Hepatocyte (in vitro differentiated cells): ENCODE measurements at regions not wholly inside any gene's neighbourhood (a gene's known extent, or its start where the extent isn't known, plus 50 kb on each side); places are given as distances from the start of the nearest gene placed in this dataset.

Experiments
- DNase-seq: peaks from one replicate; pipeline ENCODE4 v3.0.0-alpha.2; 2016; ENCODE audit warnings: low spot score
- H2AFZ ChIP-seq: fragments of 200-600 bp; sonication (generic); 2 replicates; pipeline ENCODE4 v1.6.0; 2016; ENCODE audit warnings: antibody characterized with exemption, mild to moderate bottlenecking
- H3K27ac ChIP-seq: fragments of 200-600 bp; sonication (generic); 2 replicates; pipeline ENCODE4 v1.5.1; 2016; ENCODE audit warnings: mild to moderate bottlenecking
- H3K27me3 ChIP-seq: fragments of 200-600 bp; sonication (generic); 2 replicates; pipeline ENCODE4 v1.6.1; 2016
- H3K36me3 ChIP-seq: fragments of 200-600 bp; sonication (generic); replicated peaks from 2 replicates; pipeline ENCODE4 v1.5.1; 2016; ENCODE audit warnings: low read depth; ENCODE audit not compliant: insufficient read depth
- H3K4me1 ChIP-seq: fragments of 200-600 bp; sonication (generic); 2 replicates; pipeline ENCODE4 v1.5.1; 2016; ENCODE audit warnings: mild to moderate bottlenecking, moderate library complexity; ENCODE audit not compliant: insufficient read depth
- H3K4me2 ChIP-seq: fragments of 200-600 bp; sonication (generic); 2 replicates; pipeline ENCODE4 v1.6.0; 2016
- H3K4me3 ChIP-seq: fragments of 200-600 bp; sonication (generic); 2 replicates; pipeline ENCODE4 v1.5.1; 2016; ENCODE audit warnings: mild to moderate bottlenecking
- H3K79me2 ChIP-seq: fragments of 200-600 bp; sonication (generic); 2 replicates; pipeline ENCODE4 v1.6.0; 2017; ENCODE audit warnings: mild to moderate bottlenecking
- H3K9me2 ChIP-seq: fragments of 200-600 bp; sonication (generic); replicated peaks from 2 replicates; pipeline ENCODE4 v1.6.0; 2017; ENCODE audit warnings: mild to moderate bottlenecking; ENCODE audit not compliant: insufficient read depth
- H3K9me3 ChIP-seq: fragments of 200-600 bp; sonication (generic); 2 replicates; pipeline ENCODE4 v1.5.1; 2016; ENCODE audit warnings: low read depth, mild to moderate bottlenecking
- H4K20me1 ChIP-seq: fragments of 200-600 bp; sonication (generic); 2 replicates; pipeline ENCODE4 v1.6.0; 2016; ENCODE audit warnings: mild to moderate bottlenecking; ENCODE audit not compliant: insufficient read depth, poor library complexity, severe bottlenecking
- EZH2 ChIP-seq: fragments of 200-600 bp; sonication (generic); IDR thresholded peaks from 2 replicates; pipeline ENCODE4 v1.6.1; 2016; ENCODE audit warnings: antibody characterized with exemption, mild to moderate bottlenecking, borderline replicate concordance
- EZH2phosphoT487 ChIP-seq: fragments of 200-600 bp; sonication (generic); IDR thresholded peaks from one replicate; pipeline ENCODE4 v1.6.1; 2018; ENCODE audit warnings: antibody characterized with exemption, mild to moderate bottlenecking, low read depth, moderate library complexity; ENCODE audit not compliant: unreplicated experiment, severe bottlenecking
- WGBS: methylation state at CpG from one replicate; pipeline ENCODE4 v1.1.6; 2016; ENCODE audit warnings: low lambda C conversion rate; ENCODE audit errors: missing lambda C conversion rate; 5-methylcytosine and 5-hydroxymethylcytosine counted together
- TF ChIP-seq, protein P1 (sequence below): fragments of 200-600 bp; sonication (generic); IDR thresholded peaks from 2 replicates; pipeline ENCODE4 v1.5.1; 2016; ENCODE audit warnings: antibody characterized with exemption, mild to moderate bottlenecking; ENCODE audit not compliant: poor library complexity

DNA sequence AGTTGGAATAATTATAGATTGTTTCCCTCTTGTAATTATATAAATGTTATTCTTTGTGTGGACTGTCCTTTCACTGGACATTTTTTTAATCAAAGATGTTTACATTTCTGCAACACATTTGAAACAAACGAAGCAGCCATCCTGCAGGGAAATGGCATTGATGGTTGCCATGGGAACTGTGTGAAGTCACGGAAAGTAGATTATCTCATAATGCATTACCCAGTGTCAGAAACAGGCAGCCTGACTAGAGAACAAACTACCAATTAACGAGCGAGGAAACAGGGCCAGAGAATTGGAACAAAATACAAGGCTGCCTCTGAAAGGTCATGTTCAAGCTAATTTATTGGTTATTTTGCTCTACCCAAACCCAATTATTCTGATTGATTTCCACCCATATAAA, 96.9 kb upstream of the LARGE1 start:
- H3K9me2 ChIP-seq = no peaks in the 10 kb centered on the region
- H3K4me2 ChIP-seq = no peak overlapping the region
- no peaks in the 10 kb centered on the region for H3K4me1 ChIP-seq
- peaks cover 4% of the 10 kb centered on the region for H3K9me3 ChIP-seq
- TF ChIP-seq EZH2phosphoT487 = no peak
- H3K79me2 ChIP-seq = no peaks in the 10 kb centered on the region
- H3K27me3 ChIP-seq = no peaks in the 10 kb centered on the region
- WGBS = 80% methylated on average over 4 of the region's 4 CpGs
- H3K4me3 ChIP-seq = no peak overlapping the region
- no peaks in the 10 kb centered on the region for H3K36me3 ChIP-seq
- no peak for DNase-seq
- H4K20me1 ChIP-seq = no peaks in the 10 kb centered on the region
- H3K27ac ChIP-seq = no peak overlapping the region
- no peak overlapping the region for H2AFZ ChIP-seq

DNA sequence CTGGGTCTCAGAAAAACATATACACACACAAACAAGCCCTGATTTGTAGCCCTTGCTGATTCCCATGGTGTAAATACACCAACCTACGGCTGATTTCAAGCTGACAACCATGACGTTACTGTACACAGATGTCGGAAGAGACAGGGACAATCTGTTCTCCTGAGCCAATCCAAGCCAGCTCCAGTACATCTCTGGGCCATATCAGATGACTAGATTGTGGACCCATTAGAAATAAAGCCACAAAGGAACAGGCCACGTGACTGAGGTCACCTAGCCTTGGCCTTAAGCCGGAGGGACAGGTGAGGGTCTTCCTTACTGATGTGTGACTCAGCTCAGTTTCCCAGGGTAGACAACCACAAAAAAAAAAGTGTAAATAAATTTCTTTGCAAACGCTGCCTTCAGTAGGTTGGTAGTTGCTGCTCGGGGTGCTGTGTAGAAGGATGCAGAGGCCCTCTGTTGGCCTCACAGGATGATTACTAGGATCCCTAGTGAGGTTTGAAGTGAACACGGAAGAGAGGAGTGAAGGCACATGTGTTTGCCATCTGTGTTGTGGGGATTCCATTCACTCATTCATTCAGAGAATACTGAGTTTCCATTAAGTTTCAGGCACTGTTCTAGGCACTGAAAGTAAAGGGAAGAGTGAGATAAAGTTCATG, 99.0 kb upstream of the LARGE1 start:
- no peak overlapping the region for H3K4me2 ChIP-seq
- H3K36me3 ChIP-seq = no peaks in the 10 kb centered on the region
- 80% methylated on average over 8 of the region's 8 CpGs for WGBS
- H3K27ac ChIP-seq = no peak overlapping the region
- no peak for TF ChIP-seq EZH2phosphoT487
- DNase-seq = no peak
- no peak overlapping the region for H2AFZ ChIP-seq
- no peaks in the 10 kb centered on the region for H3K79me2 ChIP-seq
- no peaks in the 10 kb centered on the region for H3K9me2 ChIP-seq
- no peaks in the 10 kb centered on the region for H4K20me1 ChIP-seq
- no peaks in the 10 kb centered on the region for H3K4me1 ChIP-seq
- H3K4me3 ChIP-seq = no peak overlapping the region
- H3K27me3 ChIP-seq = no peaks in the 10 kb centered on the region
- no peaks in the 10 kb centered on the region for H3K9me3 ChIP-seq

DNA sequence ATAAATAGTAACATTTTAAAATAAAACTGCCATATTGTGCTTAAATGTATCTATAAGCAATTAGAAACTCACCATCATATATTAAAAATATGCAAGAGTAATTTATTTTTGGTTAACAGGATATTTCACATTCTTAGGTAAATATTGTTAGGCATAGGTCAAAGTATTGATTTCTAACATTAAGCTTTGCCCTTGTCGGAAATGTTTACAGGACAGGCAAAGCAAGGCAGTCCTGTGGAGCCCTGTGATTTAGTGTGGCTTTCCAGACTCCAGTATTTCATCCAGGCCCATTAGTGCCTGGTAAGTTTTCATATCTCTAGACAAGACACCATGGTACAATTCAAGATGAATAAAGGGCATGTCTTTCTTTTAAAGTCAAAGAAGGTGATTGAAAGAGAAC, 114.9 kb upstream of the LARGE1 start:
- Histone ChIP-seq H2AFZ (no peak overlapping the region), H3K4me1 (no peaks in the 10 kb centered on the region), H3K4me3 (no peak overlapping the region), H3K9me3 (no peaks in the 10 kb centered on the region), H3K9me2 (no peaks in the 10 kb centered on the region), H3K36me3 (no peaks in the 10 kb centered on the region), H3K27ac (no peak overlapping the region), H3K79me2 (no peaks in the 10 kb centered on the region), H3K4me2 (no peak overlapping the region), H4K20me1 (no peaks in the 10 kb centered on the region), H3K27me3 (no peaks in the 10 kb centered on the region)
- no peak for DNase-seq
- TF ChIP-seq EZH2 (no peak), EZH2phosphoT487 (no peak)
- TF ChIP-seq, protein P1, sequence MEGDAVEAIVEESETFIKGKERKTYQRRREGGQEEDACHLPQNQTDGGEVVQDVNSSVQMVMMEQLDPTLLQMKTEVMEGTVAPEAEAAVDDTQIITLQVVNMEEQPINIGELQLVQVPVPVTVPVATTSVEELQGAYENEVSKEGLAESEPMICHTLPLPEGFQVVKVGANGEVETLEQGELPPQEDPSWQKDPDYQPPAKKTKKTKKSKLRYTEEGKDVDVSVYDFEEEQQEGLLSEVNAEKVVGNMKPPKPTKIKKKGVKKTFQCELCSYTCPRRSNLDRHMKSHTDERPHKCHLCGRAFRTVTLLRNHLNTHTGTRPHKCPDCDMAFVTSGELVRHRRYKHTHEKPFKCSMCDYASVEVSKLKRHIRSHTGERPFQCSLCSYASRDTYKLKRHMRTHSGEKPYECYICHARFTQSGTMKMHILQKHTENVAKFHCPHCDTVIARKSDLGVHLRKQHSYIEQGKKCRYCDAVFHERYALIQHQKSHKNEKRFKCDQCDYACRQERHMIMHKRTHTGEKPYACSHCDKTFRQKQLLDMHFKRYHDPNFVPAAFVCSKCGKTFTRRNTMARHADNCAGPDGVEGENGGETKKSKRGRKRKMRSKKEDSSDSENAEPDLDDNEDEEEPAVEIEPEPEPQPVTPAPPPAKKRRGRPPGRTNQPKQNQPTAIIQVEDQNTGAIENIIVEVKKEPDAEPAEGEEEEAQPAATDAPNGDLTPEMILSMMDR = no peak
- WGBS = 85% methylated on average over 1 of the region's 1 CpG

DNA sequence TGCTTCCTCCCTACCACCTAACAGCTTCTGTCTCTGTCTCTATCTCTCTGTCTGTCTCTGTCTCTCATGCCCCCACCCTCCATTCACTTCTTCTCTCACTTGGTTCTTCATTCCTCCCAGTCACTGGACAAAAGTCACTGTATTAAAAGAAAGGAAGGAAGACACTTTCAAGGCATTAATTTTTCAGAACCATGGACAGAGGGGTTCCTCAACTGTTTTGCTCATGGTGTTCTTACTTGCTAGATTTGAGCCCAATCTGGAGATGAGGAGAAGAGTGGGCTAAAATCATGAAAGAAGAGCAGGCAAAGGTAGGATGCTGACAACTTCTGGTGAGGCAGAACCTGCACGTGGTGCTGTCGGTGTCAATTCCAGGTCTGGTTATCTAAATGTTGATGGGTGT, 116.7 kb upstream of the LARGE1 start:
- H3K4me1 ChIP-seq = no peaks in the 10 kb centered on the region
- DNase-seq = peak; percentile 37
- H3K9me3 ChIP-seq = no peaks in the 10 kb centered on the region
- no peaks in the 10 kb centered on the region for H3K36me3 ChIP-seq
- no peak overlapping the region for H3K4me3 ChIP-seq
- no peak for TF ChIP-seq EZH2phosphoT487
- TF ChIP-seq, protein P1 = no peak
- TF ChIP-seq EZH2 = no peak
- no peak overlapping the region for H3K4me2 ChIP-seq
- H3K9me2 ChIP-seq = no peaks in the 10 kb centered on the region
- H3K79me2 ChIP-seq = no peaks in the 10 kb centered on the region
- H4K20me1 ChIP-seq = no peaks in the 10 kb centered on the region
- H3K27ac ChIP-seq = no peak overlapping the region
- H2AFZ ChIP-seq = no peak overlapping the region
- H3K27me3 ChIP-seq = no peaks in the 10 kb centered on the region
- WGBS = 51% methylated on average over 2 of the region's 2 CpGs
